ENCODE measurements at regions not wholly inside any gene's neighbourhood (a gene's known extent, or its start where the extent isn't known, plus 50 kb on each side); places are given as distances from the start of the nearest gene placed in this dataset.

DNA sequence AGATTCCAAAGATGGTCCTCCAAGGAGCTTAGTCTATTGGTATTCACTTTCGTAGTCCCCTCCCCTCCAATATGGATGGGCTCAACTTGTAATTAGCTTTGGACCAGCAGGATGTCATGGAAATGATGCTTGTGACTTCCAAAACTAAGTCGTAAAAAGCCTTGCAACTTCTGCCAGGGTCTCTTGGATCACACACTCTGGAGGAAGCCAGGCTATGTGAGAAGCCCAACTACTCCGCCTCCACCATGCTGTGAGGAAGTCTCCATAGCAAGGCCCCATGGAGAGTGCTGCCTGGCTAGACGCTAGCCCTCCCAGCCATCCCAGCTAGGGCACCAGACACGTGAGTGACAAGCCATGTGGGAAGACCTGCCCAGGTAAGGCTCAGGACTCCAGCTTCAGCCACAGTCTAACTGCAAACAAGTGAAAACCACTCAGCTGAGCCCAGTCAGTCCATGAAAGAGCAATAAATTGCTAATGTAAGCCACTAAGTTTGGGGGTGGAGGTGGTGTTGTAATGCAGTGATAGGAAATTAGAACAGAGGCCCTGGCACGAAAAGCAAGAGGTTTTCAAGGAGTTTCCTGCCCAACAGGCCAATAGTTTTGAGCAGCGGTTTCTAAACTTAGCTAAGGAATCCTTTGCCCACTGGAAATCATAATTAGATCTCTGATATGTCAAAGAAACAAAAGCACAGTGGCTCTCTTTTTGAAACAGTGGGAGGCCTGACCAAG lies 77.5 kb upstream of the GLI2 start:
- H3K4me2 ChIP-seq, result no peak overlapping the region
- ATAC-seq (no peak), DNase-seq (ENCODE audit: low spot score) (no peak)
- H3K27me3 ChIP-seq (ENCODE audit: insufficient read depth), result peaks cover 50% of the 10 kb centered on the region
- no peak overlapping the region for H3K4me3 Mint-ChIP-seq
- no peaks in the 10 kb centered on the region for H3K36me3 Mint-ChIP-seq (ENCODE audit: low read depth)
- TF ChIP-seq ZNF331 (CRISPR knock-in tag; IDR thresholded peaks at IDR 0.05; ENCODE audit: low read depth) (peak; percentile 65), CREB1 (CRISPR knock-in tag; IDR thresholded peaks at IDR 0.05; ENCODE audit: low read depth) (no peak)
- 0 out of 2 replicates have a peak, but pooled peaks cover 11% of the 10 kb centered on the region for H3F3A ChIP-seq (replicated peaks; ENCODE audit: low read depth)
- no peak overlapping the region for H3K4me3 ChIP-seq
- H3K4me1 Mint-ChIP-seq, result peaks cover 17% of the 10 kb centered on the region; the same call in 2 of the 3 replicates
- peaks cover 7% of the 10 kb centered on the region; the same call in 2 of the 3 replicates for H3K9me3 Mint-ChIP-seq
- H3K27ac ChIP-seq (ENCODE audit: low read depth), result no peak overlapping the region
- H3K9me2 ChIP-seq (ENCODE audit: insufficient read depth), result no peaks in the 10 kb centered on the region
- H3K36me3 ChIP-seq (ENCODE audit: insufficient read depth), result no peaks in the 10 kb centered on the region
- no peak overlapping the region for H2AFZ ChIP-seq
- peaks cover 45% of the 10 kb centered on the region for H3K27me3 Mint-ChIP-seq (ENCODE audit: insufficient read depth, low read depth, poor library complexity)
- H3K79me2 ChIP-seq (replicated peaks; ENCODE audit: insufficient read depth), result no peaks in the 10 kb centered on the region
- H3K4me1 ChIP-seq (ENCODE audit: insufficient read depth), result peaks cover 5% of the 10 kb centered on the region
- H3K27ac Mint-ChIP-seq, result no peak overlapping the region
- no peaks in the 10 kb centered on the region for H4K20me1 ChIP-seq (replicated peaks; ENCODE audit: insufficient read depth)

DNA sequence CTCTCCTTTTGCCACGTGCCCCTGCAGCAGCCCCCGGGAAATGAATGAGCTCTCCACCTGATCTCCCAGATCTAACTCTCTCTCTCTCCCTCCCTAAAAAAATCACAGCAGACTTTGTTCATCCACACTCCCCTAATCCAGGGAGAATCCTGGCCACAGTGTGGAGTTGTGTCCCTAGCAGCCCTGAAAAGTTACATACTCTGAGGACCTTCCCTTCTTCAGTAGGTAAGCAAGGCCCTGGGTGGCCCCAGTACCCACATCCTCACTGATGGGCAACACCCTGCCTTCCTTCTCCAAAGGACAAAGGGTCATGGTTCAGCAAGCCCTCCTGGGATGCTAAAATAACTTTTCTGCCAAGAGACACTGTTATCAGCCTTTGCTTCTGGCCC lies 76.9 kb upstream of the GLI2 start:
- Histone ChIP-seq H3K4me1 (ENCODE audit: insufficient read depth) (peaks cover 5% of the 10 kb centered on the region), H3K27me3 (ENCODE audit: insufficient read depth) (peaks cover 45% of the 10 kb centered on the region)
- H3K4me1 Mint-ChIP-seq, result peaks cover 17% of the 10 kb centered on the region; the same call in 2 of the 3 replicates
- no peak for TF ChIP-seq EZH2phosphoT487 (IDR thresholded peaks at IDR 0.05; ENCODE audit: unreplicated experiment)
- TF ChIP-seq, protein P1, sequence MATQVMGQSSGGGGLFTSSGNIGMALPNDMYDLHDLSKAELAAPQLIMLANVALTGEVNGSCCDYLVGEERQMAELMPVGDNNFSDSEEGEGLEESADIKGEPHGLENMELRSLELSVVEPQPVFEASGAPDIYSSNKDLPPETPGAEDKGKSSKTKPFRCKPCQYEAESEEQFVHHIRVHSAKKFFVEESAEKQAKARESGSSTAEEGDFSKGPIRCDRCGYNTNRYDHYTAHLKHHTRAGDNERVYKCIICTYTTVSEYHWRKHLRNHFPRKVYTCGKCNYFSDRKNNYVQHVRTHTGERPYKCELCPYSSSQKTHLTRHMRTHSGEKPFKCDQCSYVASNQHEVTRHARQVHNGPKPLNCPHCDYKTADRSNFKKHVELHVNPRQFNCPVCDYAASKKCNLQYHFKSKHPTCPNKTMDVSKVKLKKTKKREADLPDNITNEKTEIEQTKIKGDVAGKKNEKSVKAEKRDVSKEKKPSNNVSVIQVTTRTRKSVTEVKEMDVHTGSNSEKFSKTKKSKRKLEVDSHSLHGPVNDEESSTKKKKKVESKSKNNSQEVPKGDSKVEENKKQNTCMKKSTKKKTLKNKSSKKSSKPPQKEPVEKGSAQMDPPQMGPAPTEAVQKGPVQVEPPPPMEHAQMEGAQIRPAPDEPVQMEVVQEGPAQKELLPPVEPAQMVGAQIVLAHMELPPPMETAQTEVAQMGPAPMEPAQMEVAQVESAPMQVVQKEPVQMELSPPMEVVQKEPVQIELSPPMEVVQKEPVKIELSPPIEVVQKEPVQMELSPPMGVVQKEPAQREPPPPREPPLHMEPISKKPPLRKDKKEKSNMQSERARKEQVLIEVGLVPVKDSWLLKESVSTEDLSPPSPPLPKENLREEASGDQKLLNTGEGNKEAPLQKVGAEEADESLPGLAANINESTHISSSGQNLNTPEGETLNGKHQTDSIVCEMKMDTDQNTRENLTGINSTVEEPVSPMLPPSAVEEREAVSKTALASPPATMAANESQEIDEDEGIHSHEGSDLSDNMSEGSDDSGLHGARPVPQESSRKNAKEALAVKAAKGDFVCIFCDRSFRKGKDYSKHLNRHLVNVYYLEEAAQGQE (IDR thresholded peaks at IDR 0.05; ENCODE audit: unreplicated experiment), result no peak
- TF ChIP-seq EZH2 (IDR thresholded peaks at IDR 0.05; ENCODE audit: low read depth, unreplicated experiment), result no peak
- TF ChIP-seq ZNF114 (CRISPR knock-in tag; IDR thresholded peaks at IDR 0.05), result no peak
- no peak for TF ChIP-seq CREB1 (CRISPR knock-in tag; IDR thresholded peaks at IDR 0.05; ENCODE audit: low read depth)
- TF ChIP-seq, protein P2, sequence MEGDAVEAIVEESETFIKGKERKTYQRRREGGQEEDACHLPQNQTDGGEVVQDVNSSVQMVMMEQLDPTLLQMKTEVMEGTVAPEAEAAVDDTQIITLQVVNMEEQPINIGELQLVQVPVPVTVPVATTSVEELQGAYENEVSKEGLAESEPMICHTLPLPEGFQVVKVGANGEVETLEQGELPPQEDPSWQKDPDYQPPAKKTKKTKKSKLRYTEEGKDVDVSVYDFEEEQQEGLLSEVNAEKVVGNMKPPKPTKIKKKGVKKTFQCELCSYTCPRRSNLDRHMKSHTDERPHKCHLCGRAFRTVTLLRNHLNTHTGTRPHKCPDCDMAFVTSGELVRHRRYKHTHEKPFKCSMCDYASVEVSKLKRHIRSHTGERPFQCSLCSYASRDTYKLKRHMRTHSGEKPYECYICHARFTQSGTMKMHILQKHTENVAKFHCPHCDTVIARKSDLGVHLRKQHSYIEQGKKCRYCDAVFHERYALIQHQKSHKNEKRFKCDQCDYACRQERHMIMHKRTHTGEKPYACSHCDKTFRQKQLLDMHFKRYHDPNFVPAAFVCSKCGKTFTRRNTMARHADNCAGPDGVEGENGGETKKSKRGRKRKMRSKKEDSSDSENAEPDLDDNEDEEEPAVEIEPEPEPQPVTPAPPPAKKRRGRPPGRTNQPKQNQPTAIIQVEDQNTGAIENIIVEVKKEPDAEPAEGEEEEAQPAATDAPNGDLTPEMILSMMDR (conservative IDR thresholded peaks at IDR 0.05; ENCODE audit: low read depth in 2 of 2), result no peak
- no peak for TF ChIP-seq ZNF331 (CRISPR knock-in tag; IDR thresholded peaks at IDR 0.05; ENCODE audit: low read depth)
- TF ChIP-seq POLR2AphosphoS5 (IDR thresholded peaks at IDR 0.05; ENCODE audit: low read depth), result no peak
- no peak for TF ChIP-seq JUNB (IDR thresholded peaks at IDR 0.05; ENCODE audit: unreplicated experiment)
- no peak for TF ChIP-seq STAT1 (IDR thresholded peaks at IDR 0.05; ENCODE audit: unreplicated experiment)

More for the DNA sequence above, 76.9 kb upstream of the GLI2 start:
- Histone ChIP-seq H3K4me2 (no peak overlapping the region), H3K79me2 (replicated peaks; ENCODE audit: insufficient read depth) (no peaks in the 10 kb centered on the region), H3K27ac (ENCODE audit: low read depth) (no peak overlapping the region), H3K36me3 (ENCODE audit: insufficient read depth) (no peaks in the 10 kb centered on the region), H2AFZ (no peak overlapping the region), H3K4me3 (no peak overlapping the region), H3F3A (replicated peaks; ENCODE audit: low read depth) (0 out of 2 replicates have a peak, but pooled peaks cover 11% of the 10 kb centered on the region), H3K9me2 (ENCODE audit: insufficient read depth) (no peaks in the 10 kb centered on the region), H4K20me1 (replicated peaks; ENCODE audit: insufficient read depth) (no peaks in the 10 kb centered on the region)
- H3K36me3 Mint-ChIP-seq (ENCODE audit: low read depth), result no peaks in the 10 kb centered on the region
- peaks cover 41% of the 10 kb centered on the region for H3K27me3 Mint-ChIP-seq (ENCODE audit: insufficient read depth, low read depth, poor library complexity)
- no peak overlapping the region for H3K27ac Mint-ChIP-seq
- H3K9me3 Mint-ChIP-seq, result peaks cover 7% of the 10 kb centered on the region
- H3K4me3 Mint-ChIP-seq, result no peak overlapping the region
- no peak for ATAC-seq
- no peak for DNase-seq (ENCODE audit: low spot score)
